DND-41 (cell line): ENCODE measurements at regions not wholly inside any gene's neighbourhood (a gene's known extent, or its start where the extent isn't known, plus 50 kb on each side); places are given as distances from the start of the nearest gene placed in this dataset.
"Not testable (repeated sequence)": the region's sequence is repeated elsewhere in the genome, so short reads cannot be mapped to it uniquely, and the experiment has no call there.

Experiments
- ATAC-seq: fragments of 200-7000 bp; cut with Tn5 transposase; 3 replicates; pipeline ENCODE4 v1.9.1; 2021; ENCODE audit warnings: low read depth; ENCODE audit not compliant: insufficient read depth
- DNase-seq: peaks from one replicate; pipeline ENCODE4 v3.0.0-alpha.2; 2020
- H2AFZ ChIP-seq: 2 replicates; pipeline ENCODE4 v1.6.0; 2012; ENCODE audit warnings: low read depth, low read length
- H3K27ac ChIP-seq: 2 replicates; pipeline ENCODE4 v1.5.1; 2012; ENCODE audit warnings: low read length, inconsistent platforms
- H3K27me3 ChIP-seq: fragments of 200-600 bp; sonication (generic); 2 replicates; pipeline ENCODE4 v1.6.0; 2012; ENCODE audit warnings: low read length, mild to moderate bottlenecking, inconsistent platforms; ENCODE audit not compliant: insufficient read depth, poor library complexity
- H3K36me3 ChIP-seq: 2 replicates; pipeline ENCODE4 v1.5.1; 2012; ENCODE audit warnings: low read length, inconsistent platforms; ENCODE audit not compliant: insufficient read depth
- H3K4me1 ChIP-seq: 2 replicates; pipeline ENCODE4 v1.5.1; 2012; ENCODE audit warnings: mild to moderate bottlenecking, low read length; ENCODE audit not compliant: insufficient read depth
- H3K4me2 ChIP-seq: 2 replicates; pipeline ENCODE4 v1.6.0; 2012; ENCODE audit warnings: mild to moderate bottlenecking, moderate library complexity, low read length, inconsistent platforms; ENCODE audit not compliant: insufficient read depth
- H3K4me3 ChIP-seq, 2 experiments: fragments of 200-600 bp in 1 of 2; shearing (Covaris generic) in 1 of 2; 2 replicates each; pipeline ENCODE4 v1.5.1; 2012 to 2016; ENCODE audit warnings: inconsistent platforms in 2 of 2, low read length in 2 of 2, mild to moderate bottlenecking in 2 of 2, low read depth in 1 of 2, moderate library complexity in 1 of 2
- H3K79me2 ChIP-seq: 2 replicates; pipeline ENCODE4 v1.6.0; 2012; ENCODE audit warnings: low read length, inconsistent platforms; ENCODE audit not compliant: insufficient read depth
- H3K9ac ChIP-seq: 2 replicates; pipeline ENCODE4 v1.6.0; 2012; ENCODE audit warnings: low read depth, mild to moderate bottlenecking, inconsistent platforms, low read length, moderate library complexity
- H3K9me3 ChIP-seq: 2 replicates; pipeline ENCODE4 v1.5.1; 2012; ENCODE audit warnings: low read length, moderate library complexity, mild to moderate bottlenecking, inconsistent platforms; ENCODE audit not compliant: insufficient read depth, severe bottlenecking
- H4K20me1 ChIP-seq: 2 replicates; pipeline ENCODE4 v1.6.0; 2012; ENCODE audit warnings: low read length; ENCODE audit not compliant: insufficient read depth
- CTCF ChIP-seq: IDR thresholded peaks from 2 replicates; pipeline ENCODE4 v1.5.1; 2012; ENCODE audit warnings: borderline replicate concordance, low read length, moderate library complexity, mild to moderate bottlenecking; ENCODE audit not compliant: poor library complexity, severe bottlenecking; ENCODE audit errors: extremely low read depth
- EZH2 ChIP-seq: IDR thresholded peaks from 3 replicates; pipeline ENCODE4 v1.6.1; 2012; ENCODE audit warnings: borderline replicate concordance, low read depth, mild to moderate bottlenecking, moderate library complexity, low read length, inconsistent platforms; ENCODE audit not compliant: severe bottlenecking

- no peak overlapping the region for H3K4me3 ChIP-seq
- no peak overlapping the region for H3K9ac ChIP-seq
- H3K9me3 ChIP-seq = no peaks in the 10 kb centered on the region
- H3K27ac ChIP-seq = no peak overlapping the region
- H4K20me1 ChIP-seq = no peaks in the 10 kb centered on the region
- H3K4me2 ChIP-seq = no peak overlapping the region
- H3K27me3 ChIP-seq = no peaks in the 10 kb centered on the region
- no peaks in the 10 kb centered on the region for H3K79me2 ChIP-seq
- ATAC-seq = no peak
- H2AFZ ChIP-seq = no peak overlapping the region
- DNase-seq = no peak
- H3K36me3 ChIP-seq = no peaks in the 10 kb centered on the region
- no peaks in the 10 kb centered on the region for H3K4me1 ChIP-seq
- TF ChIP-seq CTCF (no peak), EZH2 (no peak)
Observed at GRCh38 chr6:51182827-51183226, 364.2 kb downstream of the TFAP2B start.

- ATAC-seq (no peak), DNase-seq (no peak)
- Histone ChIP-seq H3K27ac (no peak overlapping the region), H2AFZ (no peak overlapping the region), H3K4me1 (no peaks in the 10 kb centered on the region), H3K4me3 (no peak overlapping the region), H3K9ac (no peak overlapping the region), H3K27me3 (no peaks in the 10 kb centered on the region), H3K79me2 (no peaks in the 10 kb centered on the region), H4K20me1 (no peaks in the 10 kb centered on the region), H3K4me2 (no peak overlapping the region), H3K36me3 (no peaks in the 10 kb centered on the region), H3K9me3 (no peaks in the 10 kb centered on the region)
- TF ChIP-seq CTCF (no peak), EZH2 (no peak)
Observed at GRCh38 chr6:51184046-51184445, 365.4 kb downstream of the TFAP2B start.

- H3K9me3 ChIP-seq, H3K36me3 ChIP-seq, H4K20me1 ChIP-seq, ATAC-seq, H3K4me3 ChIP-seq, H2AFZ ChIP-seq, H3K4me1 ChIP-seq, H3K79me2 ChIP-seq, H3K27ac ChIP-seq, H3K9ac ChIP-seq, H3K27me3 ChIP-seq, H3K4me2 ChIP-seq: not testable (repeated sequence)
- peak; percentile 4 for DNase-seq
Observed at GRCh38 chr6:51193163-51193562, 374.5 kb downstream of the TFAP2B start.

DNA sequence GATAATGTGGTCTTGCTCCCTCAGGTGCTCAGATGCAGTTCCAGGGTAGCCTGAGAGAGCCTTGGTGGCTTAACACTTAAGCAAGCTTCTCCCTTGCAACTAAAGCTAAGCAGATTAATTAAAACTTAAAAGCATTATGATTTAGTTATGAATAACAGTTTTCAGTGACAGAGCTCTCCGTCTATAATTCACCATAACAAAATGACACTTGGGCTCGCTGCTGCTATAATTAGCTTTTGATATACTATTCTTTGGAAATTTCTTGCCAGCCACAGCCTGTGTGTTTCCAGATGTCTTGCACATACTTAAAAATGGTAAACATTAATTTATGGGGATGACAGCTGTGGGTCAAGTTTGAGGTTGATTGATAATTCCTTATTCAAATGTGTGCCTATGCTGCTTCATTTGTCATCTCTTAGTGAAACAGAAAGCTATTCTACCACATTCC lies 380.5 kb downstream of the TFAP2B start:
- Histone ChIP-seq H3K4me2 (no peak overlapping the region), H3K9ac (no peak overlapping the region), H3K27ac (no peak overlapping the region), H2AFZ (no peak overlapping the region), H3K4me1 (no peaks in the 10 kb centered on the region), H3K27me3 (no peaks in the 10 kb centered on the region), H3K36me3 (no peaks in the 10 kb centered on the region), H3K4me3 (no peak overlapping the region), H3K9me3 (no peaks in the 10 kb centered on the region), H4K20me1 (no peaks in the 10 kb centered on the region), H3K79me2 (no peaks in the 10 kb centered on the region)
- TF ChIP-seq CTCF = no peak
- no peak for TF ChIP-seq EZH2
- ATAC-seq = no peak
- DNase-seq = no peak
